ENCODE measurements at regions not wholly inside any gene's neighbourhood (a gene's known extent, or its start where the extent isn't known, plus 50 kb on each side); places are given as distances from the start of the nearest gene placed in this dataset.

- Histone ChIP-seq H3K9me3 (no peaks in the 10 kb centered on the region), H3K27ac (no peak overlapping the region), H3K4me3 (no peak overlapping the region), H3K27me3 (no peaks in the 10 kb centered on the region), H3K4me1 (no peaks in the 10 kb centered on the region), H3K36me3 (no peaks in the 10 kb centered on the region)
- TF ChIP-seq EP300 (IDR thresholded peaks at IDR 0.05) = no peak
- no peak for TF ChIP-seq POLR2A (IDR thresholded peaks at IDR 0.05)
- no peak for TF ChIP-seq CTCF (IDR thresholded peaks at IDR 0.05)
- WGBS, 2 donors = 65 to 67% methylated on average over 6 of the region's 6 CpGs
- no peak for DNase-seq (ENCODE audit: low spot score in 2 of 2)
Observed at GRCh38 chr20:43846516-43846905, 68.1 kb upstream of the TOX2 start.

- Histone ChIP-seq H3K4me1 (no peaks in the 10 kb centered on the region), H3K27me3 (no peaks in the 10 kb centered on the region), H3K27ac (no peak overlapping the region), H3K36me3 (no peaks in the 10 kb centered on the region), H3K4me3 (no peak overlapping the region), H3K9me3 (no peaks in the 10 kb centered on the region)
- TF ChIP-seq POLR2A (IDR thresholded peaks at IDR 0.05) = no peak
- peak in 1 of 2 donors; percentile 26 for TF ChIP-seq EP300 (IDR thresholded peaks at IDR 0.05)
- TF ChIP-seq CTCF (IDR thresholded peaks at IDR 0.05) = no peak
- DNase-seq (ENCODE audit: low spot score in 2 of 2) = no peak
- WGBS, 2 donors = 37 to 43% methylated on average over 6 of the region's 6 CpGs
Observed at GRCh38 chr20:43844778-43845614, 69.7 kb upstream of the TOX2 start.

- DNase-seq (ENCODE audit: low spot score in 2 of 2) = no peak
- no peak overlapping the region for H3K4me3 ChIP-seq
- no peaks in the 10 kb centered on the region for H3K4me1 ChIP-seq
- H3K27ac ChIP-seq = no peak overlapping the region
- TF ChIP-seq EP300 (IDR thresholded peaks at IDR 0.05) = no peak
- no peaks in the 10 kb centered on the region for H3K9me3 ChIP-seq
- 90 to 93% methylated on average over 6 of the region's 6 CpGs for WGBS, 2 donors
- no peaks in the 10 kb centered on the region for H3K36me3 ChIP-seq
- no peaks in the 10 kb centered on the region for H3K27me3 ChIP-seq
Observed at GRCh38 chr20:43843965-43844660, 70.5 kb upstream of the TOX2 start.

- H3K9me3 ChIP-seq = no peaks in the 10 kb centered on the region
- DNase-seq (ENCODE audit: low spot score in 2 of 2) = no peak
- WGBS, 2 donors = 70 to 74% methylated on average over 10 of the region's 10 CpGs
- H3K27ac ChIP-seq = no peak overlapping the region
- TF ChIP-seq POLR2A (IDR thresholded peaks at IDR 0.05) (no peak), CTCF (IDR thresholded peaks at IDR 0.05) (no peak), EP300 (IDR thresholded peaks at IDR 0.05) (no peak)
- H3K4me3 ChIP-seq = no peak overlapping the region
- no peaks in the 10 kb centered on the region for H3K4me1 ChIP-seq
- H3K27me3 ChIP-seq = no peaks in the 10 kb centered on the region
- no peaks in the 10 kb centered on the region for H3K36me3 ChIP-seq
Observed at GRCh38 chr20:43843096-43843964, 71.3 kb upstream of the TOX2 start.

DNA sequence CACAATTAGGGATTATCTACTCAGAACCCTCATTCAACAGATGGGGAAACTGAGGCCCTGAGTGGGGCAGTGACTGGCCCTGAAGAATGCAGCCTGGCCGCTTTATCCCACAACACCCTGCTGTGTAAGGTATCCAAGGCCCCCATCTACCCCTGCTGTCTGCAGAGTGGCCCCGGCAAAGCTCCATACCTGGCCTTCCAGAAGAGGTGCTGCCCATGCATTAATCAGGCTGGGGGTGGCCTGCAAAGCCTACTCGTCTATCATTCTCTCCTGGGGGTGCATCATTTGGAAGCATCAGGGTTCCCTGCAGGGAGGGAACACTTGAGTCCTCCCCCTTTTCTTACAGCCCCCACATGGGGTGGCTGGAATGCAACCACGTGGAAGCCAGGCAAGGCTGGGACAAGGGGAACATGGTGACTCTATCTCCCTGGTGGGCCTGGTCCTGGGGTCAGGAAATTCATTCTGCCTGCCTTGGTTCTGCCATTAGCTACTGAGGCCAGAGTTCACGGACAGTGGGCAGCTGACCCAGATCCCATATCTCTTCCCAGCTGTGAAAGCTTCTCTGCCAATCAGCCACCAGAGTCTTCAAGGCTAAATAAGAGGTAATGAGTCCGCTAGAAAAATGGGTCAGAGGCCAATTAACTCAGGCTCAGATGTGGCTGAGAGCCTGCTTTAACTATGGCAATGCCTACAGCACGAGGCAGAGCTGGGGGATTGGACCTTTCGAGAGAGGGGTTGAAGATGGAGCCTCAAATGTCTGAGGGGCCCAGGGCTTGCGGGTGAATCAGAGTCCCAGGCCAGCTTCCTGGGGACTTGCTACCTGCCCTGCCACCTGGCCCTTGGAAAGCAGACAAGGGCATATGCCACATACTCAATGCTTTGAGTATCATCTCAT lies 72.3 kb upstream of the TOX2 start:
- 56 to 69% methylated on average over 8 to 9 of the region's 9 CpGs for WGBS, 2 donors
- no peak for TF ChIP-seq POLR2A (IDR thresholded peaks at IDR 0.05)
- no peak for TF ChIP-seq EP300 (IDR thresholded peaks at IDR 0.05)
- TF ChIP-seq CTCF (IDR thresholded peaks at IDR 0.05) = no peak
- no peak for DNase-seq (ENCODE audit: low spot score in 2 of 2)

More for the DNA sequence above, 72.3 kb upstream of the TOX2 start:
- H3K4me3 ChIP-seq = no peak overlapping the region
- no peaks in the 10 kb centered on the region for H3K36me3 ChIP-seq
- no peak overlapping the region for H3K27ac ChIP-seq
- no peaks in the 10 kb centered on the region for H3K27me3 ChIP-seq
- no peaks in the 10 kb centered on the region for H3K9me3 ChIP-seq
- no peaks in the 10 kb centered on the region for H3K4me1 ChIP-seq

Data from tibial nerve (tissue), 4 donors.